Spleen (tissue), 7 donors: ENCODE measurements at regions not wholly inside any gene's neighbourhood (a gene's known extent, or its start where the extent isn't known, plus 50 kb on each side); places are given as distances from the start of the nearest gene placed in this dataset.

Experiments
- POLR2A ChIP-seq, 3 donors: fragments of 450-650 bp; IDR thresholded peaks; one replicate each; pipeline ENCODE4 v1.5.1; 2017; ENCODE audit warnings: antibody characterized with exemption in 3 of 3, mild to moderate bottlenecking in 1 of 3
- TF ChIP-seq, protein P1 (sequence below), 11 experiments: fragments of 200-600 bp in 7 of 11; fragments of 450-650 bp in 4 of 11; sonication (generic) in 4 of 11; IDR thresholded peaks in 8 of 11; conservative IDR thresholded peaks in 3 of 11; 1 replicate in 7 of 11; 2 replicates in 4 of 11; pipeline versions ENCODE4 v1.4.0 to v1.8.0; 2016 to 2021; ENCODE audit warnings: antibody characterized with exemption in 11 of 11, inconsistent platforms in 4 of 11, mild to moderate bottlenecking in 1 of 11
- donor health status: DM: no; HTN: no; CAD: no; lungs with moderate emphysema.
- donor health status: DM: no; HTN: no; CAD: no.
- donor health status: DM: no; HTN: no; CAD: no.

GRCh38 chr6:105622226-105622625, 219.3 kb upstream of the PREP start:
- TF ChIP-seq, protein P1, sequence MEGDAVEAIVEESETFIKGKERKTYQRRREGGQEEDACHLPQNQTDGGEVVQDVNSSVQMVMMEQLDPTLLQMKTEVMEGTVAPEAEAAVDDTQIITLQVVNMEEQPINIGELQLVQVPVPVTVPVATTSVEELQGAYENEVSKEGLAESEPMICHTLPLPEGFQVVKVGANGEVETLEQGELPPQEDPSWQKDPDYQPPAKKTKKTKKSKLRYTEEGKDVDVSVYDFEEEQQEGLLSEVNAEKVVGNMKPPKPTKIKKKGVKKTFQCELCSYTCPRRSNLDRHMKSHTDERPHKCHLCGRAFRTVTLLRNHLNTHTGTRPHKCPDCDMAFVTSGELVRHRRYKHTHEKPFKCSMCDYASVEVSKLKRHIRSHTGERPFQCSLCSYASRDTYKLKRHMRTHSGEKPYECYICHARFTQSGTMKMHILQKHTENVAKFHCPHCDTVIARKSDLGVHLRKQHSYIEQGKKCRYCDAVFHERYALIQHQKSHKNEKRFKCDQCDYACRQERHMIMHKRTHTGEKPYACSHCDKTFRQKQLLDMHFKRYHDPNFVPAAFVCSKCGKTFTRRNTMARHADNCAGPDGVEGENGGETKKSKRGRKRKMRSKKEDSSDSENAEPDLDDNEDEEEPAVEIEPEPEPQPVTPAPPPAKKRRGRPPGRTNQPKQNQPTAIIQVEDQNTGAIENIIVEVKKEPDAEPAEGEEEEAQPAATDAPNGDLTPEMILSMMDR (IDR thresholded peaks at IDR 0.05 in 8 of 11, conservative IDR thresholded peaks at IDR 0.05 in 3 of 11): no peak
- no peak for TF ChIP-seq POLR2A (IDR thresholded peaks at IDR 0.05)
